HL-60 (cell line): ENCODE measurements at regions not wholly inside any gene's neighbourhood (a gene's known extent, or its start where the extent isn't known, plus 50 kb on each side); places are given as distances from the start of the nearest gene placed in this dataset.

Experiments
- GABPA ChIP-seq: IDR thresholded peaks from 2 replicates; pipeline ENCODE4 v1.6.1; 2012; ENCODE audit warnings: low read depth
- POLR2AphosphoS5 ChIP-seq: IDR thresholded peaks from 2 replicates; pipeline ENCODE4 v1.6.1; 2012; ENCODE audit warnings: low read depth
- TF ChIP-seq, protein P1 (sequence below): IDR thresholded peaks from one replicate; pipeline ENCODE4 v1.5.1; 2011; ENCODE audit warnings: low read length, control low read depth, inconsistent platforms; ENCODE audit not compliant: insufficient read depth
- TF ChIP-seq, protein P2 (sequence below): IDR thresholded peaks from 2 replicates; pipeline ENCODE4 v1.6.1; 2012; ENCODE audit warnings: low read depth; ENCODE audit not compliant: insufficient replicate concordance

DNA sequence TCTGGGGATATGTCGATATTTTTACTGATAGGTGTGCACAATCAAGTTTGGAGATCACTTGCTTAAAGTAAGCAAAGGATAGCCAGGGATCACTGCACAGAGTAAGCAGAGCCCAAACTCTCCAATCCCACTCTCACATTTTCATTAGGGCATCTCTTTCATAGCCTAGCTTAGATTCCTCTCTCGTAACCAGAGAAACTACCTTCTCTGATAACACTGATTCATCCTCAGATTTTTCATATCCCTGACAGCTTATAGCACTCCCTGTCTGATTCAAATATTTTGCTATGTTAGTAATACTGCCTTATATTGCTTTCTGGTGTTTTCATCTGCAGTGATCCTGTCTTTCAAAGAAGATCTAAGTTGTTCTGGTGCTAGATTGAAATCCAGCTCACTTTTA lies 123.7 kb downstream of the CBLL2 start:
- TF ChIP-seq, protein P1, sequence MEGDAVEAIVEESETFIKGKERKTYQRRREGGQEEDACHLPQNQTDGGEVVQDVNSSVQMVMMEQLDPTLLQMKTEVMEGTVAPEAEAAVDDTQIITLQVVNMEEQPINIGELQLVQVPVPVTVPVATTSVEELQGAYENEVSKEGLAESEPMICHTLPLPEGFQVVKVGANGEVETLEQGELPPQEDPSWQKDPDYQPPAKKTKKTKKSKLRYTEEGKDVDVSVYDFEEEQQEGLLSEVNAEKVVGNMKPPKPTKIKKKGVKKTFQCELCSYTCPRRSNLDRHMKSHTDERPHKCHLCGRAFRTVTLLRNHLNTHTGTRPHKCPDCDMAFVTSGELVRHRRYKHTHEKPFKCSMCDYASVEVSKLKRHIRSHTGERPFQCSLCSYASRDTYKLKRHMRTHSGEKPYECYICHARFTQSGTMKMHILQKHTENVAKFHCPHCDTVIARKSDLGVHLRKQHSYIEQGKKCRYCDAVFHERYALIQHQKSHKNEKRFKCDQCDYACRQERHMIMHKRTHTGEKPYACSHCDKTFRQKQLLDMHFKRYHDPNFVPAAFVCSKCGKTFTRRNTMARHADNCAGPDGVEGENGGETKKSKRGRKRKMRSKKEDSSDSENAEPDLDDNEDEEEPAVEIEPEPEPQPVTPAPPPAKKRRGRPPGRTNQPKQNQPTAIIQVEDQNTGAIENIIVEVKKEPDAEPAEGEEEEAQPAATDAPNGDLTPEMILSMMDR: no peak
- TF ChIP-seq, protein P2, sequence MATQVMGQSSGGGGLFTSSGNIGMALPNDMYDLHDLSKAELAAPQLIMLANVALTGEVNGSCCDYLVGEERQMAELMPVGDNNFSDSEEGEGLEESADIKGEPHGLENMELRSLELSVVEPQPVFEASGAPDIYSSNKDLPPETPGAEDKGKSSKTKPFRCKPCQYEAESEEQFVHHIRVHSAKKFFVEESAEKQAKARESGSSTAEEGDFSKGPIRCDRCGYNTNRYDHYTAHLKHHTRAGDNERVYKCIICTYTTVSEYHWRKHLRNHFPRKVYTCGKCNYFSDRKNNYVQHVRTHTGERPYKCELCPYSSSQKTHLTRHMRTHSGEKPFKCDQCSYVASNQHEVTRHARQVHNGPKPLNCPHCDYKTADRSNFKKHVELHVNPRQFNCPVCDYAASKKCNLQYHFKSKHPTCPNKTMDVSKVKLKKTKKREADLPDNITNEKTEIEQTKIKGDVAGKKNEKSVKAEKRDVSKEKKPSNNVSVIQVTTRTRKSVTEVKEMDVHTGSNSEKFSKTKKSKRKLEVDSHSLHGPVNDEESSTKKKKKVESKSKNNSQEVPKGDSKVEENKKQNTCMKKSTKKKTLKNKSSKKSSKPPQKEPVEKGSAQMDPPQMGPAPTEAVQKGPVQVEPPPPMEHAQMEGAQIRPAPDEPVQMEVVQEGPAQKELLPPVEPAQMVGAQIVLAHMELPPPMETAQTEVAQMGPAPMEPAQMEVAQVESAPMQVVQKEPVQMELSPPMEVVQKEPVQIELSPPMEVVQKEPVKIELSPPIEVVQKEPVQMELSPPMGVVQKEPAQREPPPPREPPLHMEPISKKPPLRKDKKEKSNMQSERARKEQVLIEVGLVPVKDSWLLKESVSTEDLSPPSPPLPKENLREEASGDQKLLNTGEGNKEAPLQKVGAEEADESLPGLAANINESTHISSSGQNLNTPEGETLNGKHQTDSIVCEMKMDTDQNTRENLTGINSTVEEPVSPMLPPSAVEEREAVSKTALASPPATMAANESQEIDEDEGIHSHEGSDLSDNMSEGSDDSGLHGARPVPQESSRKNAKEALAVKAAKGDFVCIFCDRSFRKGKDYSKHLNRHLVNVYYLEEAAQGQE: no peak
- TF ChIP-seq GABPA (no peak), POLR2AphosphoS5 (no peak)
